ENCODE measurements at regions not wholly inside any gene's neighbourhood (a gene's known extent, or its start where the extent isn't known, plus 50 kb on each side); places are given as distances from the start of the nearest gene placed in this dataset.

- TF ChIP-seq MTA3 (IDR thresholded peaks at IDR 0.05; ENCODE audit: borderline replicate concordance, low read length), result no peak
- TF ChIP-seq RBBP5 (conservative IDR thresholded peaks at IDR 0.05), result no peak
- no peak for TF ChIP-seq FOXM1 (IDR thresholded peaks at IDR 0.05; ENCODE audit: low read depth, low read length)
- no peak for TF ChIP-seq SMC3 (IDR thresholded peaks at IDR 0.05; ENCODE audit: borderline replicate concordance, low read length)
- TF ChIP-seq MLLT1 (IDR thresholded peaks at IDR 0.05), result no peak
- TF ChIP-seq ZNF687 (IDR thresholded peaks at IDR 0.05), result no peak
- peak in 1 of 2 experiments; percentile 28; a peak in 1 of 4 replicates for TF ChIP-seq BHLHE40 (IDR thresholded peaks at IDR 0.05; ENCODE audit: borderline replicate concordance in 1 of 2, low read depth in 2 of 2, low read length in 1 of 2)
- TF ChIP-seq EZH2 (IDR thresholded peaks at IDR 0.05; ENCODE audit: borderline replicate concordance, control insufficient read depth, low read depth, low read length), result no peak
- TF ChIP-seq MTA2 (IDR thresholded peaks at IDR 0.05; ENCODE audit: low read depth), result 0 out of 2 replicates have a peak, but pooled peaks have one; percentile 36
- no peak for TF ChIP-seq RELA (IDR thresholded peaks at IDR 0.05; ENCODE audit: borderline replicate concordance, partially characterized antibody)
- TF ChIP-seq RAD21 (IDR thresholded peaks at IDR 0.05; ENCODE audit: insufficient read depth, low read depth, low read length), result no peak
- no peak for TF ChIP-seq POU2F2 (IDR thresholded peaks at IDR 0.05; ENCODE audit: borderline replicate concordance, low read depth, low read length)
- TF ChIP-seq CHD1 (IDR thresholded peaks at IDR 0.05; ENCODE audit: low read depth, low read length), result no peak
- no peak for TF ChIP-seq SP1 (IDR thresholded peaks at IDR 0.05; ENCODE audit: low read depth, low read length)
- 0 out of 2 replicates have a peak, but pooled peaks have one; percentile 53 for TF ChIP-seq DPF2 (IDR thresholded peaks at IDR 0.05)
- TF ChIP-seq NFIC (IDR thresholded peaks at IDR 0.05; ENCODE audit: low read depth, low read length), result no peak
- TF ChIP-seq MEF2B (IDR thresholded peaks at IDR 0.05; ENCODE audit: partially characterized antibody, poor library complexity, severe bottlenecking), result peak; percentile 18
- TF ChIP-seq RELB (IDR thresholded peaks at IDR 0.05; ENCODE audit: low read depth), result peak; percentile 58; the same call in 1 of the 2 replicates
- TF ChIP-seq PAX5 (IDR thresholded peaks at IDR 0.05; ENCODE audit: borderline replicate concordance, low read depth, low read length), result no peak
- TF ChIP-seq EED (IDR thresholded peaks at IDR 0.05; ENCODE audit: low read depth), result peak; percentile 66
Measured at GRCh38 chr20:11159728-11160127, 485.9 kb upstream of the JAG1 start (continued).

All from GM12878 (cell line).